Gastrocnemius medialis (tissue), 4 donors: ENCODE measurements at regions not wholly inside any gene's neighbourhood (a gene's known extent, or its start where the extent isn't known, plus 50 kb on each side); places are given as distances from the start of the nearest gene placed in this dataset.

Experiments used
- CTCF ChIP-seq, 5 experiments: fragments of 450-650 bp in 3 of 5; fragments of 200-600 bp in 2 of 5; sonication (generic) in 2 of 5; IDR thresholded peaks in 4 of 5; conservative IDR thresholded peaks in 1 of 5; 1 replicate in 4 of 5; 2 replicates in 1 of 5; pipeline ENCODE4 v1.5.1; 2016 to 2019; ENCODE audit warnings: antibody characterized with exemption in 5 of 5, mild to moderate bottlenecking in 3 of 5, moderate library complexity in 3 of 5
- POLR2A ChIP-seq, 2 donors: fragments of 450-650 bp; IDR thresholded peaks; one replicate each; pipeline ENCODE4 v1.6.1; 2017; ENCODE audit warnings: antibody characterized with exemption in 2 of 2, mild to moderate bottlenecking in 2 of 2, moderate library complexity in 2 of 2

- TF ChIP-seq POLR2A (IDR thresholded peaks at IDR 0.05): no peak
- no peak for TF ChIP-seq CTCF (IDR thresholded peaks at IDR 0.05 in 4 of 5, conservative IDR thresholded peaks at IDR 0.05 in 1 of 5)
These were observed 1427.0 kb upstream of the MIR17HG start for GRCh38 chr13:89920461-89920860.
